ENCODE measurements at regions not wholly inside any gene's neighbourhood (a gene's known extent, or its start where the extent isn't known, plus 50 kb on each side); places are given as distances from the start of the nearest gene placed in this dataset.

- TF ChIP-seq NCOR1 (IDR thresholded peaks at IDR 0.05) (no peak), FOSL1 (tag; conservative IDR thresholded peaks at IDR 0.05) (no peak), RREB1 (CRISPR knock-in tag; IDR thresholded peaks at IDR 0.05) (no peak), GABPB2 (CRISPR knock-in tag; conservative IDR thresholded peaks at IDR 0.05) (no peak), ZNF830 (CRISPR knock-in tag; IDR thresholded peaks at IDR 0.05) (no peak)
These were observed 146.1 kb upstream of the TSC22D2 start (continued) for GRCh38 chr3:150261958-150262357.

DNA sequence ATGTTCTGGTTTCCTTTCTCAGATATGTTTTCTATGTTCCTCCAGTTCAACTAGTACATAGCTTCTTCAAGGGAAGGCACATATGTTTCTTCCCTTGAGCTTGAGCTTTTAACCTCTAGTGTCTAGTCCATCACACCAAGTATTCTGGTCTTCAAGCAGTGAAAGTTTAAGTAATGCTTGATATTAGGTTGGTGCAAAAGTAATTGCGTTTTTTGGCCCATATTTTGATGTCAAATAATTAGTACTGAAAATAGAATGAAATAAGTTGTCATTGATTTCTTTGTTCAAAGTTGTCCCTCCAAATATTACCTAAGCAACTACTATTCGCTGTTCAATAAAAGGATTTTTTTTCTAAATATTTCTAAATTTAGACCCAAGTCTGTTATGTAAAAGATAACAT lies 146.7 kb upstream of the TSC22D2 start:
- H3K36me3 ChIP-seq (ENCODE audit: control insufficient read depth, insufficient read depth, low read length): no peaks in the 10 kb centered on the region
- no peaks in the 10 kb centered on the region for H3K79me2 ChIP-seq (ENCODE audit: control insufficient read depth, insufficient read depth, low read length)
- in situ Hi-C loops (cut with MboI): no loop called here
- no peaks in the 10 kb centered on the region for H4K20me1 ChIP-seq (replicated peaks; ENCODE audit: control insufficient read depth, insufficient read depth, low read length)
- DNase-seq (ENCODE audit: extremely low read depth in 1 of 4, low spot score in 3 of 4) (no peak), ATAC-seq (no peak), FAIRE-seq (no peak)
- no TSS peak for BruUV-seq (replicated peaks)
- ChIA-PET CTCF (ENCODE audit: low intra/inter-chr PET ratio) (no interaction called here), POLR2A (no interaction called here)
- intact Hi-C loops (cut with micrococcal nuclease): no loop called here
- no peaks in the 10 kb centered on the region for H3K4me1 ChIP-seq (replicated peaks in 1 of 2; ENCODE audit: control insufficient read depth in 2 of 2, insufficient read depth in 2 of 2, low read length in 2 of 2)
- no peaks in the 10 kb centered on the region for H3K9me3 ChIP-seq (replicated peaks; ENCODE audit: control insufficient read depth, insufficient read depth, low read depth, low read length)
- no peak overlapping the region for H3K4me2 ChIP-seq (ENCODE audit: insufficient read depth, low read length)
- WGBS (ENCODE audit: insufficient coverage, low coverage, missing lambda C conversion rate): 8% methylated on average over 2 of the region's 2 CpGs
- H3K27me3 ChIP-seq (ENCODE audit: control insufficient read depth in 2 of 2, insufficient read depth in 2 of 2, low read length in 2 of 2): no peaks in the 10 kb centered on the region
- H3K4me3 ChIP-seq: no peak overlapping the region
- H3K9me1 ChIP-seq (ENCODE audit: control insufficient read depth, insufficient read depth, low read length): no peaks in the 10 kb centered on the region
- no peak overlapping the region for H2AFZ ChIP-seq (ENCODE audit: low read depth, low read length)
- H3K9ac ChIP-seq (ENCODE audit: insufficient read depth in 1 of 2, low read depth in 2 of 2, low read length in 2 of 2): no peak overlapping the region
- no peak overlapping the region for H3K27ac ChIP-seq (ENCODE audit: extremely low read depth, low read depth, low read length)
- TF ChIP-seq NRF1 (conservative IDR thresholded peaks at IDR 0.05 in 1 of 2, IDR thresholded peaks at IDR 0.05 in 1 of 2) (no peak), ELF2 (CRISPR knock-in tag; IDR thresholded peaks at IDR 0.05) (no peak), ZNF695 (CRISPR knock-in tag; IDR thresholded peaks at IDR 0.05) (no peak), KLF10 (CRISPR knock-in tag; IDR thresholded peaks at IDR 0.05) (no peak), CGGBP1 (CRISPR knock-in tag; IDR thresholded peaks at IDR 0.05) (no peak), XRCC5 (IDR thresholded peaks at IDR 0.05; ENCODE audit: low read depth, low read length) (no peak), CREB1 (IDR thresholded peaks at IDR 0.05) (no peak), CREB1 (CRISPR knock-in tag; IDR thresholded peaks at IDR 0.05) (no peak), SMAD3 (CRISPR knock-in tag; conservative IDR thresholded peaks at IDR 0.05) (no peak), ASH1L (IDR thresholded peaks at IDR 0.05; ENCODE audit: borderline replicate concordance, low read depth, partially characterized antibody) (no peak), HLTF (IDR thresholded peaks at IDR 0.05) (no peak), ATF7 (IDR thresholded peaks at IDR 0.05) (no peak), ZNF444 (CRISPR knock-in tag; IDR thresholded peaks at IDR 0.05) (no peak)
